ENCODE measurements at regions not wholly inside any gene's neighbourhood (a gene's known extent, or its start where the extent isn't known, plus 50 kb on each side); places are given as distances from the start of the nearest gene placed in this dataset.
"Not testable (repeated sequence)": the region's sequence is repeated elsewhere in the genome, so short reads cannot be mapped to it uniquely, and the experiment has no call there.

DNA sequence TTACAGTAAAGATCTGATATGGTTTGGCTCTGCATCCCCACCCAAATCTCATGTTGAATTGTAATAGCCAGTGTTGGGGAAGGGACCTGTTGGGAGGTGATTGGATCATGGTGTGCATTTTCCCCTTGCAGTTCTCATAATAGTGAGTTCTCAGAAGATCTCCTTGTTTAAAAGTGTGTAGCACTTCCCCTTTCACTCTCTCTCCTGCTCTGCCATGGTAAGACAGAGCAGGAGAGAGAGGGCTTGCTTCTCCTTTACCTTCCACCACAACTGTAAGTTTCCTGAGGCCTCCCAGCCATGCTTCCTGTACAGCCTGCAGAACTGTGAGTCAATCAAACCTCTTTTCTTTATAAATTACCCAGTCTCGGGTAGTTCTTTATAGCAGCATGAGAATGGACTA, 1530.9 kb upstream of the C9orf72 start:
- DNase-seq (ENCODE audit: low read depth in 2 of 2) = not testable (repeated sequence)

DNA sequence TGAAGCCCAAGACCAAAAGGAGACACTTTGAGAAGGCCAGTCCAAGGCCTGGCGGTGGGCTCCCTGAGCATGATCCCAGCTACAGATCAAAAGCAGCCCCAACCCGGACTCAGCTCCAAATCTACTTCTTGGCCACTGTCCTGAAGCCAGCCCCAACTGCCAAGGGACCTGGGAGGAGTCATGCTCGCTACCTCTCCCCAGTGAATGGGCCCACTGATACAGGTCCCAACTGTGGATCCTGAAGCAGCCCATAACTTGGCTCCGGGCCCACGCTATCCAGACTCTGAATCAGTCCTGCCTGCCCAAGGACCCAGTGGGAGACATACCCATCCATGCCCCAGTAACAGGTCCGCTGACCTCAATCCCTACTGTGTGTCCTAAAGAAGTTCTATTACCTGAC, 1545.3 kb upstream of the C9orf72 start:
- DNase-seq (ENCODE audit: low read depth in 2 of 2) = no peak

DNA sequence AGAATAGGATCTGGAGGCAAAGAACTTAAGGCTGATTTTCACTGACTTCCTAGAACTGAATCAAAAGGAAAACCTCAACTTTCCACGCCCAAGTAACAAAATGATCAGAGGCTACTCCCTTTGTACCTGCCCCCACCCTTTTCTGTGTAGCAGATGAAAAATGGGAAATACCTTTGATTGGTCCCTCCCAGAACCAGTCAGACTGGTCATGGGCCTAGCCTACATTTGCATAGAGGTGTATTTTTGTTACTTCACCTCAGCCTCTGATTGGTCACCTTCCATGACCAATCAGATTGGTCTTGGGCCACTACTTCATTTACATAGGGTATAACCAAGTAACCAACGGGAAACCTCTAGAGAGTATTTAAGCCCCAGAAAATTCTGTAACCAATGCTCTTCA, 1553.5 kb upstream of the C9orf72 start:
- no peak for DNase-seq (ENCODE audit: low read depth in 2 of 2)

GRCh38 chr9:29129763-29130162, 1556.5 kb upstream of the C9orf72 start:
- no peak for DNase-seq (ENCODE audit: low read depth in 2 of 2)

- DNase-seq (ENCODE audit: low read depth in 2 of 2) = no peak
Observed at GRCh38 chr9:29144476-29144875, 1571.2 kb upstream of the C9orf72 start.

DNA sequence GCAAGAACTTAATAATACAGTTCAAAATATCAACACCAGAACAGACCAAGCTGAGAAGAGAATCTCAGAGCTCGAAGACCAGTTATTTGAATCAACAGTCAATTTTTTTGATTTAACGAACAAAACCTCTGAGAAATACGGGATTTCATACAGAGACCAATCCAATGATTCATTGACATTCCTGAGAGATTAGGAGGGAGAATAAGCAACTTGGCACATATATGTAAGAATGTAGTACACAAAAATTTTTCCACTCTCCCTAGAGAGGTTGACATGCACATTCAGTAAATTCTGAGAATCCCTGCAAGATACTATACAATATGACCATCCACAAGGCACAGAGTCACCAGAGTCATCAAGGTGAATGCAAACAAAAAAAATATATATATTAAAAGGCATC, 1577.3 kb upstream of the C9orf72 start:
- DNase-seq (ENCODE audit: low read depth in 2 of 2) = no peak

- no peak for DNase-seq (ENCODE audit: low read depth in 2 of 2)
Observed at GRCh38 chr9:29160763-29161353, 1587.6 kb upstream of the C9orf72 start.

GRCh38 chr9:29174136-29174535, 1600.9 kb upstream of the C9orf72 start:
- no peak for DNase-seq (ENCODE audit: low read depth in 2 of 2)

GRCh38 chr9:29176231-29176630, 1603.0 kb upstream of the C9orf72 start:
- no peak for DNase-seq (ENCODE audit: low read depth in 2 of 2)

- DNase-seq (ENCODE audit: low read depth in 2 of 2) = no peak
Observed at GRCh38 chr9:29176786-29177185, 1603.5 kb upstream of the C9orf72 start.

DNA sequence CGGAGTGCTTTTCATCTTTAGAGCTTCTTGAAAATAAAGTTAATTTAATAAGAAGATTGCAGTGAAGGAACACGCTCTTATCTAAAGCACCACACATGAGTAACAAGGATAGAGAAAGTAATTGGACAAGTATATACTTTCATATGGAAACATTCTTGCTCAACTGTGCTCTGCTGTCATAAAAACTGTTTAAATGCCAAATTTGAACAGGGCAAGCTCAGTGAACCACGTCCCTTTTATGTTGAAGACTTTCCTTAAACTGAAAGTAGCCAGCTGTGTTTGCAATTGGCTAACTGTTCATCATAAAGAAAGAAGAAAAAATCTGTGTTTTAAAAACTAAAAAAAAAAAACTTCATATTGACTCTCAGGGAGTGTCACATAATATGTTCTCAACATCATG, 1610.7 kb upstream of the C9orf72 start:
- DNase-seq (ENCODE audit: low read depth in 2 of 2) = no peak

- not testable (repeated sequence) for DNase-seq (ENCODE audit: low read depth in 2 of 2)
Observed at GRCh38 chr9:29188771-29189170, 1615.5 kb upstream of the C9orf72 start.

DNA sequence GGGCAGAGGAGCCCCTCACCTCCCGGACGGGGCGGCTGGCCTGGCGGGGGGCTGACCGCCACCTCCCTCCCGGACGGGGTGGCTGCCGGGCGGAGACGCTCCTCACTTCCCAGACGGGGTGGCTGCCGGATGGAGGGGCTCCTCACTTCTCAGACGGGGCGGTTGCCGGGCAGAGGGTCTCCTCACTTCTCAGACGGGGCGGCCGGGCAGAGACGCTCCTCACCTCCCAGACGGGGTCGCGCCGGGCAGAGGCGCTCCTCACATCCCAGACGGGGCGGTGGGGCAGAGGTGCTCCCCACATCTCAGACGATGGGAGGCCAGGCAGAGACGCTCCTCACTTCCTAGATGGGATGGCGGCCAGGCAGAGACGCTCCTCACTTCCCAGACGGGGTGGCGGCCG, 1615.9 kb upstream of the C9orf72 start:
- DNase-seq (ENCODE audit: low read depth in 2 of 2) = not testable (repeated sequence)

- no peak for DNase-seq (ENCODE audit: low read depth in 2 of 2)
Observed at GRCh38 chr9:29198861-29199260, 1625.6 kb upstream of the C9orf72 start.

DNA sequence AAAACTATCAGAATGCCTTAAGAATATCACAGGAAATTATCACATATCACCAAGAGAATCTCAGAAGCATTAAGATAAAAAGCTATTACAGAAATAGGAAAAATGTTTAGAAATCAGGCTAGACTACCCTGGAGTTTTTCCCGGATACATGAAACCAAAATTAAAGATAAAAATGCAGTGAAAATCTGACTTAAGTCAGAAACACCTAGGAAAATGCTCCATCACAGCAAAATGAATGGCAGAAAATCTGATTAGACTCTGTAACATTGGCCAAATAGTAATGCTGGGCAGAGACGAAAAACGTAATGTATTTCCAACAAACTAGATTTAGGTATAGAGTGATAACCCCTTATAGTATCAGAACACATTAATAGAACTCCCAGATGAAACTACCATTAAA, 1626.7 kb upstream of the C9orf72 start:
- DNase-seq (ENCODE audit: low read depth in 2 of 2) = no peak

GRCh38 chr9:29200650-29201049, 1627.4 kb upstream of the C9orf72 start:
- DNase-seq (ENCODE audit: low read depth in 2 of 2) = no peak

DNA sequence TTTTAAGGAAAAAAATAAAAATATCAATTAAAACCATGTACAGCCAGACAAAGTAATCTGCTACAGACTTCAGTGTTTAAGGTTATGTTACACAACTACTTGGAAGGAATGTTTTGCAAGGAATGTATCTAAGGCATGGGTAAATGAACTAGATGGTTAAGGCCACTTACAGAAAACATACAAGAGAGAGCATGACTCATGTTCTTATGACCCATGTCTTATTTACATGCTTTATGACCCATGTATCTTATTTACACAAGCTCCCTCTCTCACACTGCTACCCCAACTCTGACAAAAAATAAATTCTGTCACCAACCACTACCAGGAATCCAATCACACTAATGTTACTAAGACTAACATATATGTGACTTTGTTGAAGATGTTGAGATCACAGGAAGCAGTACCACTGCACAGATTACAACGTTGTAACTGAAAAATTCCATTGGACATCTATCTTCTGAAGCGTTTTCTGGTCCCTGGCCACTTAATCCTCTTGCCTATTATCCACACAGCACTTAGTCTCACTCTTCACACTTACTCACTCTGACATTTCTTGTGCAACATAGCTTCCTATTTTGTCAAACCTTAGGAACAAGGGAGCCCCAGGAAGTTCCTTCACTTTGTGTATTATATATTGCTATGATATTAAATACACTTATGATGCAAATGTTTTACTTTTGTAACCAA, 1630.1 kb upstream of the C9orf72 start:
- DNase-seq (ENCODE audit: low read depth in 2 of 2) = no peak

- DNase-seq (ENCODE audit: low read depth in 2 of 2) = no peak
Observed at GRCh38 chr9:29208670-29209069, 1635.4 kb upstream of the C9orf72 start.

DNA sequence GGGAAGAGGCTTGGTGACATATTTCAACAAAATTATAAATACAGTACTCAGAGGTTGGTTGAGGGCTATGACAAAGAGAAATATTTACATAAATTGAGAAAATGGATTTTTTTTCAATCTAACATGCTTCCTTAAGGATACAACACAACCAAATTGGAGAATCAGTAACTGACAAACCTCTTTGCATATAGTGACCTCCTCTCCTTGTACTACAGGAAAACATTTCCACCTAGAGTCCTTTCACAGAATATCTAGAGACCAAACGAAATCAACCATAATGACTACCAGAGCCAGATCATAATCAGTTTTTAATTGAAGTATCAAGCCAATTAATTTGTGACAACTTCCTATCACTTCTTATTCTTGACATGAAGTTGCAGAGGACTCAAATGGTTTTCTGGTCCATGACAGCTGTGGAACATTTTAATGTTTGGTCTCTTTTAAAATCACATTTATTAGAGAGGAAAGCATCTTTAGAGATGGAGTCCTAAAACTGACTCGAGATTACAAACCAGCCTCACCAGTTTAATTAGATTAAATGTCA, 1636.5 kb upstream of the C9orf72 start:
- no peak for DNase-seq (ENCODE audit: low read depth in 2 of 2)

DNA sequence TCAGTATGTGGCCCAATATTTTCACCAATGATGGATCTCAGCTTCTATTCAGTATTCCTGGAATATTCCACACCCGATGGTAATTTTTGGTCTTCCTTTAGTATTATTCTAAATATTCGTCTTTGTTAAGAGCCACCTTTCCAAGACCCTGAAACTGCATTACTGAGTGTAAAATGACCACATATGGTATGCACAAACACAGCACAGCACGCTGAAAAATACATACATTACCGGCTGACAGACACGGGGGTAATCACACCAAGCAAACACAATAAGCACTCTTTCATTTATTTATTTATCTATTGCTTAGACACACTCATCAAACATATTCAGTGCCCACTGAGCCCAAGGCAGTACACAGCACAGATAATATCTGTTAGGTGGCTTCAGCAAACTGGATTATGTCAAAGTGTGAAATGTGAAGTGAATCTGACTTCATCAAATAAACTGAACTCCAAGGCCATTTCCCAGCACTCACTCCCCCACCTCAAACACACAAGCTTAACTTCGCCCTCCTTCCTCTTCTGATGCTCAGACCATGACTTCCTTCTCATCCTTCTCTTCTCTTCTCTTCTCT, 1637.8 kb upstream of the C9orf72 start:
- no peak for DNase-seq (ENCODE audit: low read depth in 2 of 2)

GRCh38 chr9:29211580-29212396, 1638.5 kb upstream of the C9orf72 start:
- no peak for DNase-seq (ENCODE audit: low read depth in 2 of 2)
